IPS DF 19.7 (cell line): ENCODE measurements at regions not wholly inside any gene's neighbourhood (a gene's known extent, or its start where the extent isn't known, plus 50 kb on each side); places are given as distances from the start of the nearest gene placed in this dataset.
"Not testable (repeated sequence)": the region's sequence is repeated elsewhere in the genome, so short reads cannot be mapped to it uniquely, and the experiment has no call there.

Source experiments
- DNase-seq: peaks from one replicate; pipeline ENCODE4 v3.0.0-alpha.2; 2013; ENCODE audit warnings: low read depth, low spot score

DNA sequence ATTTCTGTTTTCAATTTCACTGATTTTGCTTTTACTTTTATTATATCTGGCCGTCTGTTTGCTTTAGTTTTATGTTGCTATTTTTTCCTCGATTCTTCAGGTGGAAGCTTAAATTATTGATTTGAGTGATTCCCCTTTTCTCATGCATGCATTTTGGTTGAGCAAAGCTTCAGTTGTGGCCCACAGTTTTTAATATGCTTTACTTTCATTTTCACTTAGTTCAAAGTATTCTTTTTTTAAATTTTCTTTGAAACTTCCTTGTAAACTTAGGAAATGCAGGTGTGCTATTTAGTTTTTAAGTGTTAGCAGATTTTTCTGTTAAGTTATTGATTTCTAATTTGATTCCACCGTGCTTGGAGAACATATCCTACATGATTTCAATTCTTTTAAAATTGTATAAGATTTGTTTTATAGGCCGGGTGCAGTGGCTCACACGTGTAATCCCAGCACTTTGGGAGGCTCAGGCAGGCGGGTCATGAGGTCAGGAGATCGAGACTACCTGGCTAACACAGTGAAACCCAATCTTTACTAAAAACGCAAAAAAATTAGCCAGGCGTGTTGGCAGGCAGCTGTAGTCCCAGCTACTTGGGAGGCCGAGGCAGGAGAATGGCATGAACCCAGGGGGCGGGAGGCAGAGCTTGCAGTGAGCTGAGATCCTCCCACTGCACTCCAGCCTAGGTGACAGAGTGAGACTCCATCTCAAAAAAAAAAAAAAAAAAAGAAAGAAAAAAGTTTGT is 531.2 kb downstream of the KIF2B start:
- no peak for DNase-seq

DNA sequence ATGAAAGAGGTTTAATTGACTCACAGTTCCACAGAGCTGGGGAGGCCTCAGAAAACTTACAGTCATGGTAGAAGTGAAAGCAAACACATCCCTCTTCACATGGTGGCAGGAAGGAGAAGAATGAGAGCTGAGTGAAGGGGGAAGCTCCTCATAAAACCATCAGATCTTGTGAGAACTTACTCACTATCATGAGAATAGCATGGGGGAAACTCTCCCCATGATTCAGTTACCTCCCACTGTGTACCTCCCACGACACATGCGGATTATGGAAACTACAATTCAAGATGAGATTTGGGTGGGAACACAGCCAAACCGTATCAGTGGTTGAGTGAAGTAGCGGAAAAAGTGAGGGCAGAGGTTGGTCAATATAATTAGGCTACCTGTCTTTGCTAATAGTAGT is 538.3 kb downstream of the KIF2B start:
- peak; percentile 15 for DNase-seq

DNA sequence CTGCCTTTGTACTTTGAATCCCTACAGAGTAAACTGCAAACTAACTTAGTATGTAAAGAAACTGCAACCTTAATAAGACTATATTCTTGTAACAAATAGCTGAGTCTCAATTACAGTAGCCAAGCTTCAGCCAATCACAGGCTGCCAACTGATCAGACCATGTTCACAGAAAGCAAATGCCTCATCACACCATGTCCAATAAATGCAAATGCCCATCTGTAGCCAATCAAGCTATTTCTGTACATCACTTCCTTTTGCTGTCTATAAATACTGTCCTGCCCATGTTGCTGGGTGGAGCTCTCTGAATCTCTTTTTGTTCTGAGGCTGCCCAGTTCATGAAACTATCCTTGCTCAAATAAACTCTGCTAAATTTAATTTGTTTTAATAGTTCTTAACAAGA is 531.7 kb upstream of the TOM1L1 start:
- no peak for DNase-seq

DNA sequence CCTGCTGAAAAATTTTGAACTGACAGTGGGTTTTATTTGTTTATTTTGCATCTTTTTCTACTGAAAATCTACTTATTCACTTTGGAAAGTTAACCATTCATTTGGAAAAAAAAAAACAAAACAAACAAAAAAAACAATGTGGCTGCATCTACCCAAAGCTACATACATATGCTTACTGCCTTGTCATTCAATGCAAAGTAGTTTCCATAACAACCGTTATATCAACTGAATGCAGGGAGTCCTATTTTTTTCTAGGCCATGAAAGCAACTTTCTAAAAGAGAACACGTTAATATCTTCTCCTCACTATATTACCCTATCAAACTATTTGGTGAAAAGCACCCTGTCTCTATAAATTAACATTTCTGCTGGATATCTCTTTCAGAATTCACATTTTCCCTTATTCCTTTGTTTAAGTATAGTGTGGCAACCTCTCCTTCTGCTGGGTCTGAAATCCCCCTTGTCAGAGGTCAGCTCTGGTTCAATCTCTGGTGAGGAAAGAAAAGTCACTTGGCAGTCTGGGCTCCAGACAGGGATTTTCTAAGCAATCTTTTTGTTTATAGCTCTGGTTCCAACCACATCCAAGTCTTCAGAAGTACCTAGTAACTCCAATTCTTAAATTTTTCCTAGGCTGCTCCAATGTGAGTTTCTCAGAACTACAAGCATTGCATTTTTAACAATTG is 528.4 kb upstream of the TOM1L1 start:
- DNase-seq: no peak

DNA sequence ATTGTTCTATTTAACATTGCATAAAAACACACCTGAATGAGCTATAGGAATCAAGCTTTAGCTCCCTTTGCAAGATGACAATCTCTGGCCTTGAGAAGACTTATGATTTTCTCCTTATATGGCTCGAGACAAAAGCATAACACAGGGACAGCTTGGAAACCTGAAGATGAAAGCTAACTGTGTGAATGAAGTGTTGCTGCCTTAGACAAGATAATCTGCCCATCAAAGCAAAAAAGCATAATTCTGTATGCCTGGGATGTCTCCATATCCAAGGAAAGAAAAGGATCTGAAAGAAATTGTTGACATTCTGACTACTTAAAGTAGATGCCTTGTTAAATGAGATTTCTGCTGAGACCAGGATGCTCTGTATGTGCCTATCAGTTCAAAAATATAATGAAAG is 526.7 kb upstream of the TOM1L1 start:
- DNase-seq: no peak

DNA sequence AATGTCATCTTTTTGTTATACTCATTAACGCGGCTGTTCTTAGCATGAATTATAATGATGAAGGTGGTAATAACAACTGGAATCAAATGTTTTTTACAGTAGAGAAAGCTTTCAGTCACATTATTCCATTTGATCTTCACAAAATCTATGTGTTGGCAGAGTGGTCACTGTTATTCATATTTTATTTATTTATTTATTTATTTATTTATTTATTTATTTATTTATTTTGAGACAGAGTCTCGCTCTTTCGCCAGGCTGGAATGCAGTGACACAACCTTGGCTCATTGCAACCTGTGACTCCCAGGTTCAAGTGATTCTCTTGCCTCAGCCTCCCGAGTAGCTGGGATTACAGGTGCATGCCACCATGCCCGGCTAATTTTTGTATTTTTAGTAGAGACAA is 524.2 kb upstream of the TOM1L1 start:
- DNase-seq: not testable (repeated sequence)

DNA sequence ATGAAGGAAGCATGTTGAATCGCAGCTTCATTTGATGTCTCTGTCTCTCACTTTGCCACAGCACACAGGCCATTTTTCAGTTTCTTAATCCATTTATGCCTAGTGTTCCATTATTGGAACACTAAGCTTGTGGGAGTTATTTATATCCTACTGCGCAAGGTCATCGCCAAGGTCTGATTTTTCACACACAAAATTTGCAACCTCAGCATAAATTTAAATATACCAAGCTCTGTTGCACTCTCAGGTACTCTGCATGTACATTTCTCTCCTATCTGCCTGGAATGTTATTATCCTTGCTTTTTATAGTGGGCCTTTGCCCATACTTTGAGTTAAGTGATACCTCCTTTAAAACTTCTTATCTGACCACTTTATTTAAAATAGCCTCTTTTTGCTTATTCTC is 519.2 kb upstream of the TOM1L1 start:
- no peak for DNase-seq

DNA sequence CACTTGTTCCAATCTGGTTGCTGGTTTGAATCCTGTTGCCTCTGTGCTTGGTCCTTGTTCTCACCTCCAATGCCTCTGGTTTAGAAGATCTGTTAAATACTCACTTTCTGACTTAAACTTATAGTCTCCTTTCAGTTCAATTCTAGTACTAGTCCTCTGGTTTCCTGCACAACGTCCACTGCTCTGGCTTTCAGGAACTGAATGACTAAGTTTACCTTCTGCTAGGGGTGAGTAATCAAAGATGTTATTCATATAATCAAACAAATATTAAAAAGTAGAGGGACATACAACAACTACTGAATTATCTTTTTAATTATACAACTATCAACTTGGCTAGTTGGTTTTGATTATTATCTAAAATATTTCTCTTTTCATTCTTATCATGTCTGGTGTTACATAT is 496.4 kb upstream of the TOM1L1 start:
- no peak for DNase-seq

DNA sequence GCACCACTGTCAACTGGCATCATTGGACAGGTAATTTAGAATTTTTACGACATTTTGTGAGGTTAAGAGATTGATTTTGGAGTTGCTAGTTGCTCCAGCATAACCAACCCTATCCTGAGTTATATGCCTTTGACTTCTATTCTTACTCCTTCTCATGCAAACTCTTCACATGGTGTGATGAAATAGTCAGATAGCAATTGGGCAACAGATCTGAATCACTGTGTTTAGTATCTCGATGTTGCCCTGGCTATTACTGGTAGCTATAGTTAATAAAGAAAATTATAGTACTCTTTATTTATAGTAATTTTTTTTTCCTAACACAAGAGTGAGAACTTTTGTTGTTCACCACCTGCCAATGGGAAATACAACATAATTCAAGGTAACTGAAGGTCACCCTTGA is 494.8 kb upstream of the TOM1L1 start:
- no peak for DNase-seq

DNA sequence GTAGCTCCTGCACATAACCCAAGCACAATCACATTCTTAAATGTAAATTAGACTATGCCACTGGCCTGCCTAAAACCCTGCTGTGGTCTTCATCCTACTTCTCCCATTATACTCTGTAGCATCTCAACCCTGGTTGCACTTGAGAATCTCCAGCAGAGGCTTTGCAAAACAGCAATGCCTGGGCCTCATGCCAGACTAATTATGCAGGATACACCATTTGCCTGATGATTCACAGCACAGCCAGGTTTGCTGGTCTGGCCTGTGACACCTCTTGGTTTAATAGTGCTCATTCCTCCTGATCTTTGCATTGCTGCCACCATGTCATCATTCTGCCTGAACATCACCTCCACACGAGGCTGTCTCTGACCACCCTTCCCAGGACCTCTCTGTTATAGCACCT is 491.9 kb upstream of the TOM1L1 start:
- no peak for DNase-seq

DNA sequence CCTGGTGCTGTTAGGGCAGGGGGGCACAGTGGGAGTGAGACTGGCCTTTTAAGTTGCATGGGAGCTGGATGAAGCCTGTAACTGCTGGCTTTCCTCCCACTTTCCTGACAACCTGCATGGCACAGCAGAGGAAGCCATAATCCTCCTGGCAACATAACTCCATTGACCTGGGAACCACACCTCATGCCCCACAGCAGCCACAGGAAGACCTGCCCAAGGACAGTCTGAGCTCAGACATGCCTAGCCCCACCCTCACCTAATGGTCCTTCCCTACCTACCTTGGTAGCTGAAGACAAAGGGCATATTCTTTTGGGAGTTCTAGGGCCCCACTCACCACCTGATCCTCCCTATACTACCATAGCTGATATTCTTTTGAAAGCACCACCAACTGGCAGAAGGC is 482.2 kb upstream of the TOM1L1 start:
- no peak for DNase-seq

DNA sequence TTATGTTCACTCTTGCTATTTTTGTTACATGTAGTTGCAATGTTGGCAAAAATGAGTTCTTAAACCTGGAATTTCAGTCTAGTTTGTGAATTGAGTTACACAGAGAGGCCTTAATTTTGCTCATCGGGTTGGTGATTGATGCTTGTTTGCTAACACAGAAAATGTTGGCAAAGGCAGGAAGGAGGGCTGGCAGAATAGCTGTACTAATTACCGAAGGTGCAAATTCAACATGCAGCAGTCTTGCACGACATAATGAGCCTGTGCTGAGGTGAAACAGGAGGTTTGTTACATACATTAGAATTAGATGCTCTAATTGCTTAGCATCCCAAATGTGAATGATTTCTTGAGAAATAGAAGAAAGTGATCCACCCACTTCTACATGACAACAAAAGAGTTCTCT is 475.0 kb upstream of the TOM1L1 start:
- no peak for DNase-seq

DNA sequence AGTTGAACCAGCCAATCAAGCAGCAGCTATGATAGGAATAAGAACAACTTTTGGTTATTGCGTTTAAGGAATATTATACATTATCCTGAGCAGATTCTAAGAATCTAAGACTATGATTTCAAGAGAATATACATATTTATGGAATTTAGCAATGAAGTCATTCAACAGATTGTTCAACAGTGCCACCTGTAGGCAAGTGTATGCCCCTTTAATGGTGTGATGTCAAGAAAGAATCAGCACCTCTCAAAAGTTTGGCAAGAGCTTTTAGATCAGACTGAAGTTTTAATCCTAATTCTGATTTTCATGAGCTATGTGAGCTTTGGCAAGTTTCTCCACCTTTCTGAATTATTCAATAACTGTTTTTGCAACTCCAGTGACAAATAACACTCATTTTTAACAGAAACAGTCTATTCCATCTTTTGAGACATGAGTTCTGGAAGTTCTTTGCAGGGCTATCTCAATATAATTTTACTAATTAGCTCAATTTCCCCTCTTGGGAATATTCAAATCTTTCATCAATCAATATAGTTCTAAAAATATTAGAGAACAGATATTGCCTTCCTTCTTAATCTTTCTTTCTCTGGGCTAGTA is 474.3 kb upstream of the TOM1L1 start:
- peak; percentile 20 for DNase-seq

DNA sequence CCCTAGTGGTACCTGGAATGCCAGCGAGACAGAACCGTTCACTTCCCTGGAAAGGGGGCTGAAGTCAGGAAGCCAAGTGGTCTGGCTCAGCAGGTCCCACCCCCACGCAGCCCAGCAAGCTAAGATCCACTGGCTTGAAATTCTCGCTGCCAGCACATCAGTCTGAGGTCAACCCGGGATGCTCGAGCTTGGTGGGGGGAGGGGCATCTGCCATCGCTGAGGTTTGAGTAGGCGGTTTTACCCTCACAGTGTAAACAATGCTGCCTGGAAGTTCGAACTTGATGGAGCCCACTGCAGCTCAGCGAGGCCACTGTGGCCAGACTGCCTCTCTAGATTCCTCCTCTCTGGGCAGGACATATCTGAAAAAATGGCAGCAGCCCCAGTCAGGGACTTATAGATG is 464.7 kb upstream of the TOM1L1 start:
- no peak for DNase-seq

DNA sequence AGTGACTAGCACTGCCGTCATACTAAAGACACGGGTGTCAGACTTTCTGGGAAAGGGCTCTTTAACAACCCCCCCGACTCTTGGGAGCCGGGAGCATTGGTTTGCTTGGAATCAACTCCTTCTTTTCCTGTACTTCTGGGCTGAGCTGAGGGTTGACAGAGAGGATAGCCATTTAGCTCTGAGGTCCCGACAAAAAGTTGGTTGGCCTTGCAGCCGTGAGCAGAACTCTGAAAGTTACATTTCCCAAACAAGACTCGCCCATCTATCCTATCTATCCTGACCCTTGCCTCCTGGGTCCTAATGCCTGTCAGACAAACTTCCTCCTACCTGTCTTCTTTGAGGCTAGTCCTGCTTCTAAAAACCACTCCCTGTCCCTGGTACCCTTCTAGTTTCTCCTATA is 460.8 kb upstream of the TOM1L1 start:
- DNase-seq: no peak

DNA sequence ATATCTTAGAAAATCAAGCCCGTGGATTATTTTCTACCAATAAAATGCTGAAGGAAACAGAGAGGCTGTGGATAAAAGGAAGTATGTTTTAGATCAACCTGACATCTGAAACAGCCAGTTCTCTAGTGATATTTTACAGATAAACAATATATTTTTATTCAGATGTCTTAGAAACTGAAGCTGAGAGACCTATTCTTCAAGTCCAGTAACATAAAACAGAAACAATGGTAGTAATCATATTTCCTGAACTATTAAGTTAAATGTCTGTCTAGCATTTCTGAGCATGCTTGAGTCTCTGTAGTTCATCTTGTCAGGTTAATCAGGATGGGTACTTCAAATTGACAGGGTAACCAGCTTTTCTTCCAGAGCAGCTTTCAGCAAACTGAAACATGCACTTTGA is 449.6 kb upstream of the TOM1L1 start:
- DNase-seq: no peak

DNA sequence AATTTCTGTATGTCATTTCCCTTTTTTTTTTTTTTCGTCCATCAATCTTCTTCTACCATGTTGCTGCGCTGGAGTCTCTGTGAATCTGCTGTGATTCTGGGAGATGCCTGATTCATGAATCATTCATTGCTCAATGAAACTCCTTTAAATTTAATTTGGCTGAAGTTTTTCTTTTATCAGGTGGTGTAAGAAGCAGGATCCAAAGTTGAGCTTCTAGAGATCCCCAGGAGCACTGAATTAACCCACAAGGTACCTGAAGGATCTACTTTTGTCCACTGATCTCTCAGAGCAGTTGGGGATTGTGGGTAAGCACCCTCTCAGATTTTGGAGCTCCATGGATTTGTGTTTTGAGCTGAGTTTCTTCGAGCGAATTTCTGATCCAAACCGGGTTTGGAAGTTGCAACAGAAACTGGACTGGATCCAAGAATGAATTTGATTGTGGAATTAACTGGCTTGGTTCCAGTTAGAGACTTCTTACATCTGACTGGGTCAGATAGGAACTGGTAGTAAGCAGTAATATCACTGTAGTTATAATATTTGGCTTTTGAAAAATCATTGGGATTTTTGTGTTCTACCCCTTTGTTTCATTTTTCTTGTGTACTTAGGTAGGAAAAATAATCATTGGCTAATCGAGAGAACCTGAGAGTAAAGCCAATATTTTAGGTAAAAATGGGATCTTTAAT is 447.8 kb upstream of the TOM1L1 start:
- no peak for DNase-seq

DNA sequence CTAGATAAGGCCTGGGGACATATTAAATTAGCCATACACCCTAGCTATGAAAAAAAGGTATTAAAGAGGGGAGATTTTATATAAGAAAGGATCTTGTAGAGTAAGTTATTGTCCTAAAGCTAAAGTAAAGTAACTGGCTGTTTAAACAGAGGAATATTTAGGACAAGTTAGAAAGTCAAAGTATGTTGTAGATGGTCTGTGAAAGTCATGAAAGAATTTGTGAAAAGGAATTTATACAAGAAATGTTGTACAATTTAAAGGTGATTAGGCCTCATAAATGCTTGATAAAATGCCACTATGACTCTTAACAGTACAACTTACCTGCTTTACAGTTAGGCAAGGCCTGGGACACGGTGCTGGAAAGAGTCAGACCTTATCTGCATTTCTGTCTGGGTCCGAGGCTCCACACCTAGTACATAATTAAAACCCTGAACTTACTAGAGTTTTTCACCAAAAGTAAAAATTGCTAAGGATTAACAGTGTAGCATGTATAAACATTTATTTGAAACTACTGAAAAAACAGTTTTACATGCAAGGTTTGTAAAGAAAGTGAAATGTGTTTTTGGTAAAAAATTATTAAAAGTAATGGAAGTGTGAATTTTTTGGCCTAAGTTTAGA is 445.3 kb upstream of the TOM1L1 start:
- no peak for DNase-seq

DNA sequence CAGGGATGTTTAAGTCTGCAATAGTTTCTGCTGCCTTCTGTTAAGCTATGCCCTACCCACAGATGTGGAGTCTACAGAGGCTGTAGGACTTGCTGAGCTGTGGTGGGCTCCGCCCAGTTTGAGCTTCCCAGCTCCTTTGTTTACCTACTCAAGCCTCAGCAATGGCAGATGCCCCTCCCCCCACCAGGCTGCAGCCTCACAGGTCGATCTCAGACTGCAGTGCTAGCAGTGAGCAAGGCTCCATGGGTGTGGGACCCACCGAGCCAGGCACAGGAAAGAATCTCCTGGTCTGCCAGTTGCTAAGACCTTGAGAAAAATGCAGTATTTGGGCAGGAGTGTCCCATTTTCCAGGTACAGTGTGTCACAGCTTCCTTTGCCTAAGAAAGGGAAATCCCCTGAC is 435.2 kb upstream of the TOM1L1 start:
- DNase-seq: not testable (repeated sequence)

DNA sequence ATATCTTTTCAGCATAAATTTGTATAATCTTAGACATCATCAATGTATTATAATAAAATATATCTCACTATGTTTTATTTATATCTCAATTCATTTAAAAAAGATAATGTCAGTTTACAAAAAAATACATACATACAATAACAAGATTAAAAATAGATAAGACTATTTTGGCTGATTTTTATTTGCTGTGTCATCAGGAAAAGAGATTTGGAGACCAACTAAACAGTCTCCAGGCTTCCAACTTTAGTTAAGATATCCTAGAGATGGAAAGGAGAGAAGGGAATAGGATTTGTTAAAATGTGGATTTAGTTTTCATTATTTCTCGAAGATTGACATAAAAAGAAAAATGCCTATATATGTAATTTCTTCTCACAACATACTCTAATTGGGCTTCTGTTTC is 433.8 kb upstream of the TOM1L1 start:
- DNase-seq: no peak

DNA sequence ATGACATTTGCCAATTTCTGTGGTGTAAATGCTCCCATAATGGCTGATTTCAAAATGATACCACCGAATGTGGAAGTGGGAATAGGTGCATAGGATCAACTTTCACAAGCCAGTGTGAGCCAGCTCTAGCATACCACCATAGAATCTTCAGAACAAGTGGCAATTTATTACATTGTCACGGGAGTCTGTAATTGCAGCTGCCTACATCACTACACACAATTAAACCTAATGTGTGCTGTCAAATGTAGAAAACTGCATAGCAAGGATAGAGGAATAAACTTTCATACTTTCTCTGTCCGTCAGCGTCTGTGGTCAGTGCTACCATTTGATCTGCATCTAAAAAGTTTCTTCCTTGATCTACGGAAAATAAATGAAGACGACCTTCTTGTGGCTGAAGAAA is 417.8 kb upstream of the TOM1L1 start:
- DNase-seq: no peak

DNA sequence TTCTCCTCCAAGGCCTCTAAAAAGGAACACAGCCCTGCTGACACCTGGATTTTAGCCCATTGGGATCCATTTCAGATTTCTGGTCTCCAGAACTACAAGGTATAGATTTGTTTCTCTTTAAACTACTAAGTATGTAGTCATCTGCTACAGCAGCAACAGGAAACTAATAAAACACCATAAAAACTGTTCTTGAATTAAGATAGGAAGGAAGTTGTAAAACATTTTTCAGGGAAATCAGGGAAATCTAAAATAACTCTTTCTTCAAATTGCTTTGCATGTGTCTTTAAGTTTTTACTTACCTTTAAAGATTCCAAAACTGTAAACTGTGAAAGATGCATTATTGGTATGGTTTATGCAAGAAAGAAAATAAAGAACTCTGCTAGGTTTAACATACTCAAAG is 407.0 kb upstream of the TOM1L1 start:
- DNase-seq: no peak
